ENCODE measurements at regions not wholly inside any gene's neighbourhood (a gene's known extent, or its start where the extent isn't known, plus 50 kb on each side); places are given as distances from the start of the nearest gene placed in this dataset.
A peak's percentile ranks its signal among the peaks of the same experiment; 100 is the strongest.

DNA sequence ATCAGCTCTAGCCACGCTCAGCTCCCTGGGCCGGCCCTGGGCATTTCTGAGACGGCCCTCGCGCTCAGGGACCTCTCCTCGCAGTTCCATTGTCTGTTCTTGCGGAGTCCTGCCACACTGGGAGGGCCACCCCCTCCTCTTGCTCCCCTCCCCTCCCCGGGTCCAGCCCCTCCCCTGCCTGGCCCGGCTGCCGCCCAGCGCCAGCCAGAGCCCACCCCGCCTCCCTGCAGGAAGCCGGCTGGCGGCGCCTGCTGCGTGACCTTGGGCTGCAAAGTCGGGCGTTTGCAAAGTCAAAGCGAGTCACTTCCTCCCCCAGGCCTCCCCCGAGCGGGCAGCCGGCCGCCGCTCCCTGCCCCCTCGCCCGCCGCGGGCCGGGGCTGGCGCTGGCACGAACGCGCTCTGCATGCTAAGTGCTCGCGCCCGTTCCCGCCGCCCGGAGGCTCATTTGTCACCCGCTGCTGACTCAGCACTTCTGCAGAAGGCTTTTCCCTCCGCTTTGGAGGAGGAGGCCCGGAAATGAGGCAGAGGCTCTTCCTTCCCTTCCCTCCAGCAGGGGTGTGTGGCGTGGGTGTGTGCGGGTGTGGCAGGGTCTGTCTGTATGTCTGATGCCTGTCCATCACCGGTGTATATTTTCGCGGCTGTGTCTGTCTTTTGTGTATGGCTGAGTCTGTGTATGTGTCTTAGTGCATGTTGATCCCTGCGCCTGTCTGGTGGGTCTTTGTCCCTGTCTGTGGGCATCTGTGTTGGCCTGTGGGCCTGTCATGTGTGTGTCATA, 72.0 kb downstream of the IRF2BPL start:
- peak overlapping the region; percentile 27 for H3K4me3 ChIP-seq (ENCODE audit: low read depth, low read length)
- no peak for TF ChIP-seq CTCF (IDR thresholded peaks at IDR 0.05; ENCODE audit: insufficient read depth, low read depth, low read length)
- peak; percentile 93 for DNase-seq (ENCODE audit: low read depth)

- H3K4me3 ChIP-seq (ENCODE audit: low read depth, low read length): no peak overlapping the region
- no peak for TF ChIP-seq CTCF (IDR thresholded peaks at IDR 0.05; ENCODE audit: insufficient read depth, low read depth, low read length)
- DNase-seq (ENCODE audit: low read depth): peak; percentile 75
These were observed 72.8 kb downstream of the IRF2BPL start for GRCh38 chr14:76955575-76956315.

DNA sequence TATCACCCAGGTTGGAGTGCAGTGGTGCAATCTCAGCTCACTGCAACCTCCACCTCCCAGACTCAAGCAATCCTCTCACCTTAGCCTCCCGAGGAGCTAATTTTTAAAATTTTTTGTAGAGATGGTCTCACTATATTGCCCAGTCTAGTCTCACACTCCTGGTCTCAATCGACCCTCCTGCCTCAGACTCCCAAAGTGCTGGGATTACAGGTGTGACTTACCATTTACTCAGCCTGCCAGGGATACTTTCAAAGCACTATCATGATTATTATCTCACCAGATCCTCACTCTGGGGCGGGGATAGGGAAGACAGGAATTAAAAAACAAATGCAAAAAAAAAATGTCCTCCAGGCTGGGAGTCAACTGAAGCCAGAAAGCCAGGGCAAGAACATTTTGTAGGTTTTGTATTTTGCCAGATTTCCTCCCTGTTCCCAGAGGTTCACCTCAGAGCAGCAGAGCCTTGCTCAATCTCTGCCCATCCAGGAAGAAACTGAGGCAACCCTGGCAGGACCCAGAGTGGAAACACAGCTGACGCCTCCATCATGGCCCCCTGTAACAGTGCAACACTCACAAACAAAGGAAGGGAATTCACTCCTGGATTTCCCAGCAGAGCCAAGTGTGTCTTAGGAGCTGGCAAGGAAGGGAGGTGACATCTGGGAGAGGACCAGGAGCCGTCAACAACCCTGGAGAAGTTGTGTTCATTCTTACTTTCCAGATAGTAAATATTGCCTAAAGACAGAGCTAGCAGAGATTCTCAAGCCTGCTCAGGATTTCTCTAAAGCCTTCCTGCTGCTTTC, 73.9 kb downstream of the IRF2BPL start:
- H3K4me3 ChIP-seq (ENCODE audit: low read depth, low read length): no peak overlapping the region
- no peak for TF ChIP-seq CTCF (IDR thresholded peaks at IDR 0.05; ENCODE audit: insufficient read depth, low read depth, low read length)
- no peak for DNase-seq (ENCODE audit: low read depth)

- peak; percentile 91 for DNase-seq (ENCODE audit: low read depth)
- H3K4me3 ChIP-seq (ENCODE audit: low read depth, low read length): peak overlapping the region; percentile 47
- TF ChIP-seq CTCF (IDR thresholded peaks at IDR 0.05; ENCODE audit: insufficient read depth, low read depth, low read length): no peak
These were observed 75.1 kb downstream of the IRF2BPL start for GRCh38 chr14:76953311-76953945.

DNA sequence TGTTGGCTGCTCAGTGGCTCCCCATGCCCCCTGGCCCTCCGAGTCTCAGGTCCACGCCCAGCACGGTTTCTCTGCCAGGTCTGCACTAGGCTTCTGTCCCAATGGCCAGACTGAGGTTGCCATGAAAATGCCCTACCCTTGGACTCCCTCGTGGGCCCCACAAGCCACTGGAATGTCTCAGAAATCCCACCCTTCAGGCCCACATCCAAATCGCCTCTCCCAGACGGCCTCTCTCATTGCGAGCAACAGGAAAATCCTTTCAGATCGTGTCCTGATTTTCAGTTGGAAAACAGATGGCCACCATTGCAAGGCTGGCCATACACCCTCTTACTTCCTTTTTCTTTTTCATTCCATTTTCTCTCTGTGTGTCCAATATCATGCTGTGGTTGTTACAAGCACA, 77.3 kb downstream of the IRF2BPL start:
- no peak for TF ChIP-seq CTCF (IDR thresholded peaks at IDR 0.05; ENCODE audit: insufficient read depth, low read depth, low read length)
- no peak for DNase-seq (ENCODE audit: low read depth)

More for the DNA sequence above, 77.3 kb downstream of the IRF2BPL start:
- no peak overlapping the region for H3K4me3 ChIP-seq (ENCODE audit: low read depth, low read length)
